Prostate gland (tissue), 2 donors: ENCODE measurements at regions not wholly inside any gene's neighbourhood (a gene's known extent, or its start where the extent isn't known, plus 50 kb on each side); places are given as distances from the start of the nearest gene placed in this dataset.

Experiments used
- CTCF ChIP-seq, 4 experiments: fragments of 200-600 bp in 2 of 4; fragments of 450-650 bp in 2 of 4; sonication (generic) in 2 of 4; IDR thresholded peaks; 1 replicate in 3 of 4; 2 replicates in 1 of 4; pipeline ENCODE4 v1.5.1; 2016 to 2019; ENCODE audit warnings: antibody characterized with exemption in 4 of 4, mild to moderate bottlenecking in 2 of 4, moderate library complexity in 2 of 4
- POLR2AphosphoS5 ChIP-seq: sonication (generic); formaldehyde crosslinking; IDR thresholded peaks from one replicate; pipeline ENCODE4 v1.6.1; 2017; ENCODE audit warnings: antibody characterized with exemption

GRCh38 chr2:100761365-100761764 is 58.6 kb upstream of the NPAS2 start:
- TF ChIP-seq CTCF (IDR thresholded peaks at IDR 0.05) (no peak), POLR2AphosphoS5 (no peak)
